Smooth muscle cell (in vitro differentiated cells): ENCODE measurements at regions not wholly inside any gene's neighbourhood (a gene's known extent, or its start where the extent isn't known, plus 50 kb on each side); places are given as distances from the start of the nearest gene placed in this dataset.

Experiments
- DNase-seq: peaks from one replicate; lab custom pipeline; 2025; ENCODE audit not compliant: unreplicated experiment; lab: John Stamatoyannopoulos, UW
- H2AFZ ChIP-seq: fragments of 200-600 bp; sonication (generic); 2 replicates; pipeline ENCODE4 v1.6.0; 2016; ENCODE audit warnings: antibody characterized with exemption, low read depth, mild to moderate bottlenecking
- H3F3A ChIP-seq: fragments of 200-600 bp; sonication (generic); 2 replicates; pipeline ENCODE4 v1.6.0; 2017; ENCODE audit warnings: antibody characterized with exemption, low read depth
- H3K27ac ChIP-seq: fragments of 200-600 bp; sonication (generic); 2 replicates; pipeline ENCODE4 v1.5.1; 2016; ENCODE audit warnings: low read depth, mild to moderate bottlenecking
- H3K27me3 ChIP-seq: fragments of 200-600 bp; sonication (generic); 2 replicates; pipeline ENCODE4 v1.6.1; 2016; ENCODE audit warnings: low read depth, mild to moderate bottlenecking
- H3K36me3 ChIP-seq: fragments of 200-600 bp; sonication (generic); 2 replicates; pipeline ENCODE4 v1.5.1; 2016; ENCODE audit warnings: low read depth
- H3K4me1 ChIP-seq: fragments of 200-600 bp; sonication (generic); 2 replicates; pipeline ENCODE4 v1.5.1; 2016; ENCODE audit warnings: low read depth
- H3K4me2 ChIP-seq: fragments of 200-600 bp; sonication (generic); 2 replicates; pipeline ENCODE4 v1.6.0; 2016; ENCODE audit warnings: mild to moderate bottlenecking
- H3K4me3 ChIP-seq: fragments of 200-600 bp; sonication (generic); 2 replicates; pipeline ENCODE4 v1.5.1; 2016; ENCODE audit warnings: mild to moderate bottlenecking
- H3K79me2 ChIP-seq: fragments of 200-600 bp; sonication (generic); 2 replicates; pipeline ENCODE4 v1.6.0; 2016; ENCODE audit warnings: low read depth, mild to moderate bottlenecking
- H3K9ac ChIP-seq: fragments of 200-600 bp; sonication (generic); 2 replicates; pipeline ENCODE4 v1.6.0; 2016; ENCODE audit warnings: low read depth
- H3K9me3 ChIP-seq: fragments of 200-600 bp; sonication (generic); replicated peaks from 2 replicates; pipeline ENCODE4 v1.5.1; 2016; ENCODE audit warnings: low read depth
- H4K20me1 ChIP-seq: fragments of 200-600 bp; sonication (generic); 2 replicates; pipeline ENCODE4 v1.6.0; 2016; ENCODE audit warnings: low read depth
- CTCF ChIP-seq: fragments of 200-600 bp; sonication (generic); IDR thresholded peaks from 2 replicates; pipeline ENCODE4 v1.5.1; 2017; ENCODE audit warnings: borderline replicate concordance, mild to moderate bottlenecking, antibody characterized with exemption; ENCODE audit not compliant: insufficient read depth, poor library complexity, severe bottlenecking
- WGBS: methylation state at CpG from one replicate; pipeline ENCODE4 v1.1.7; 2016; ENCODE audit warnings: low lambda C conversion rate; 5-methylcytosine and 5-hydroxymethylcytosine counted together

DNA sequence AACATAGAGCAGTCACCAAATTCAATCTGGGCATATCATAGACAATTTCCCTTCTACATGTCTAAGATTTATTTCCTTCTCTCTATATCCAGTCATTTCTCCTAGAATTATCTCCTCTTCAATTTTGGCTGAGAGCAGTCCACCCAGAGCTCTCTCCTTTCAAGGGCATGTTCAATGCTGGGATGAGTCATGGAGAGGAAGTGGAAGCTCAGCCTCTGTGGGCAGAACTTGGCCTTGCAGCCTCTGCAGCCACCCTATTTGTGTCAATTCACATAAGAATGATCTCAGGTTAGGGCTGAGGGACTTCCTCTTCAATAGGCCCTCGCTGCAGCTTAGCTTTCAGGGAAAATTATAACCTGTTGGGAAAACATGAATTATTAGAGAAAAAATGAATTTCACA lies 560.8 kb downstream of the POM121L12 start:
- Histone ChIP-seq H3K4me3 (no peak overlapping the region), H4K20me1 (no peaks in the 10 kb centered on the region), H3K4me1 (peaks cover 4% of the 10 kb centered on the region), H3K36me3 (no peaks in the 10 kb centered on the region), H3K27me3 (no peaks in the 10 kb centered on the region), H3K27ac (peak overlapping the region; percentile 42), H3K9me3 (no peaks in the 10 kb centered on the region), H2AFZ (peak overlapping the region; percentile 49), H3K79me2 (no peaks in the 10 kb centered on the region), H3K4me2 (peak overlapping the region; percentile 43), H3K9ac (no peak overlapping the region), H3F3A (no peaks in the 10 kb centered on the region)
- TF ChIP-seq CTCF = peak; percentile 8
- 28% methylated on average over 1 of the region's 1 CpG for WGBS
- DNase-seq = no peak

- 98% methylated on average over 4 of the region's 4 CpGs for WGBS
- no peaks in the 10 kb centered on the region for H4K20me1 ChIP-seq
- H3K27ac ChIP-seq = no peak overlapping the region
- peaks cover 4% of the 10 kb centered on the region for H3K4me1 ChIP-seq
- H3K9ac ChIP-seq = no peak overlapping the region
- H3K36me3 ChIP-seq = no peaks in the 10 kb centered on the region
- no peaks in the 10 kb centered on the region for H3F3A ChIP-seq
- no peaks in the 10 kb centered on the region for H3K79me2 ChIP-seq
- no peaks in the 10 kb centered on the region for H3K27me3 ChIP-seq
- H3K9me3 ChIP-seq = no peaks in the 10 kb centered on the region
- H3K4me2 ChIP-seq = no peak overlapping the region
- DNase-seq = no peak
- H2AFZ ChIP-seq = no peak overlapping the region
- TF ChIP-seq CTCF = no peak
- H3K4me3 ChIP-seq = no peak overlapping the region
These were observed 564.9 kb downstream of the POM121L12 start for GRCh38 chr7:53600296-53600695.

DNA sequence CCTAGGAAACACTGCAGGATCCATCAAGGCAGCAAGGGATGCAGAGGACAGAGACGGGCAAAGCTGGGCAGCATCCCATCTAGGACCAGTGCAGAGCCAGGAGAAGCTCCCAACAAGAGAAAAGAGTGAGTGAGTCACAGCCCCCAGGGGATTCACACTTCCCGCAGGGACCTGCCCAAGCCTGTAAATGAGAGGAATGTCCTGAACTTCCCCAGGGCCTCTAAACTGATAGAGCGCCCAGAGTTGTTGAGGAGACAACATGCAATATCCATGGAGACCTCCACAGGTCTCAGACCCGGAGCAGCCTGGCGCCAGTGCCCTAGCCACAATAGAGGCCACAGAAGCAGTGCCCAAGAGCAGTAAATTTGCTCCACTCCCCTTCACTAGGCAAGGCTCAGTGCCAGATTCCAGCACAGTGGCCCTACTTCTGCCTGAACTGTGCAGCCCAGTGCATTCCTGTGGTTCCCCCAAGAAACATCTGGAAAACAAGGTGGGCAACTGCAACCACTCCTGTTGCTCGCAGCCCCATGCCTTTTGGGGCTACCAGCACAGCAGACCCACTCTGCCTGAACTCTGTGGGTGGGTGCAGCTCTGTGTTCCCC lies 567.5 kb downstream of the POM121L12 start:
- Histone ChIP-seq H3K27ac (no peak overlapping the region), H3K9me3 (no peaks in the 10 kb centered on the region), H3K36me3 (no peaks in the 10 kb centered on the region), H3K79me2 (no peaks in the 10 kb centered on the region), H3K9ac (no peak overlapping the region), H3K27me3 (no peaks in the 10 kb centered on the region), H4K20me1 (no peaks in the 10 kb centered on the region), H3F3A (no peaks in the 10 kb centered on the region), H3K4me1 (no peaks in the 10 kb centered on the region), H2AFZ (no peak overlapping the region), H3K4me2 (no peak overlapping the region), H3K4me3 (no peak overlapping the region)
- TF ChIP-seq CTCF = no peak
- WGBS = 73% methylated on average over 6 of the region's 6 CpGs
- DNase-seq = no peak

DNA sequence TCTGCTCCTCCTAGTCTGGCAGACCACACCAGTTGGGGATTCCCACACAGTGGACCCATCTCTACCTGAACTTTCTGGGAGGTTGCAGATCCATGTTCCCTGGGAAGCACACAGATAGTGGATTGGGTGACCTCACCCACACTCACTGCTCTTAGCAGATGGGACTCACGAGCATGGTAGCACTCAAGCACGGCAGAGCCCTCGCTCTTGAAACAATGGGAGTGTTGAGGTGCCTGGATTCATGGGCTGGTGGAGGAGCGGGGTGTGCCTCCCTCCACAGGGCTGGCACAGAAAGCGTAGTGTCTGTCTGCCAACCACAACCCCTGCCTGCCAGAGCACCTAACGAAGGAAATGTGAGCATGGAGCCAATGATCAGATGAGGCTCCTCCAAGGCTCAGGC lies 568.0 kb downstream of the POM121L12 start:
- Histone ChIP-seq H3K79me2 (no peaks in the 10 kb centered on the region), H3F3A (no peaks in the 10 kb centered on the region), H3K9me3 (no peaks in the 10 kb centered on the region), H3K36me3 (no peaks in the 10 kb centered on the region), H3K9ac (no peak overlapping the region), H2AFZ (no peak overlapping the region), H4K20me1 (no peaks in the 10 kb centered on the region), H3K27me3 (no peaks in the 10 kb centered on the region), H3K4me1 (no peaks in the 10 kb centered on the region), H3K27ac (no peak overlapping the region), H3K4me3 (no peak overlapping the region), H3K4me2 (no peak overlapping the region)
- 96% methylated on average over 6 of the region's 6 CpGs for WGBS
- DNase-seq = no peak
- TF ChIP-seq CTCF = no peak
